Transverse colon (tissue), 4 donors: ENCODE measurements at regions not wholly inside any gene's neighbourhood (a gene's known extent, or its start where the extent isn't known, plus 50 kb on each side); places are given as distances from the start of the nearest gene placed in this dataset.

Source experiments
- EP300 ChIP-seq: sonication (generic); formaldehyde crosslinking; IDR thresholded peaks from one replicate; pipeline ENCODE4 v1.6.1; 2017; ENCODE audit warnings: antibody characterized with exemption, low read depth
- POLR2A ChIP-seq: fragments of 450-650 bp; IDR thresholded peaks from one replicate; pipeline ENCODE4 v1.6.1; 2016; ENCODE audit warnings: antibody characterized with exemption, mild to moderate bottlenecking, moderate library complexity
- POLR2AphosphoS5 ChIP-seq, 3 donors: sonication (generic); formaldehyde crosslinking; IDR thresholded peaks; one replicate each; pipeline ENCODE4 v1.6.1; 2016; ENCODE audit warnings: antibody characterized with exemption in 3 of 3
- TF ChIP-seq, protein P1 (sequence below), 5 experiments: fragments of 200-600 bp in 3 of 5; fragments of 450-650 bp in 2 of 5; sonication (generic) in 3 of 5; IDR thresholded peaks; 1 replicate in 2 of 5; 2 replicates in 3 of 5; pipeline ENCODE4 v1.5.1; 2016 to 2017; ENCODE audit warnings: antibody characterized with exemption in 5 of 5, inconsistent platforms in 3 of 5, mild to moderate bottlenecking in 2 of 5, moderate library complexity in 1 of 5

DNA sequence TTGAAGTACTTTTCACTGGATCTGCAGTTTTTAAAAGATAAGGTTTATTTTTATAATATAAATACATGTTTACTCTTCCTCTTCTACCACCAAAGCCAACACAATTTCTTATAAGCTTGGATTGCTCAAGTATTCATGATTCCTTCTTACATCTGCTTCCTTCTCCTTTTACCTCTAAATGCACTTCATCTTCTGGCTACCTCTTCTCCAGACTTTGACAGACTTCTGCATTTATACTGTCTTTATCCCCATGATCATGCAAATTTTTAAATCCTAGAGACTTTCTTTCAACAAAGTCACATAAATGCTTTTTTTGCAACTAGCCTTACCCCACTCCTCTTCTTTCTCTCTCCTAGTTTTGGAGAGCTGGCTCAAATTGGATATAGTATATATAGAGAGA, 142.9 kb downstream of the TFAP2B start:
- TF ChIP-seq, protein P1, sequence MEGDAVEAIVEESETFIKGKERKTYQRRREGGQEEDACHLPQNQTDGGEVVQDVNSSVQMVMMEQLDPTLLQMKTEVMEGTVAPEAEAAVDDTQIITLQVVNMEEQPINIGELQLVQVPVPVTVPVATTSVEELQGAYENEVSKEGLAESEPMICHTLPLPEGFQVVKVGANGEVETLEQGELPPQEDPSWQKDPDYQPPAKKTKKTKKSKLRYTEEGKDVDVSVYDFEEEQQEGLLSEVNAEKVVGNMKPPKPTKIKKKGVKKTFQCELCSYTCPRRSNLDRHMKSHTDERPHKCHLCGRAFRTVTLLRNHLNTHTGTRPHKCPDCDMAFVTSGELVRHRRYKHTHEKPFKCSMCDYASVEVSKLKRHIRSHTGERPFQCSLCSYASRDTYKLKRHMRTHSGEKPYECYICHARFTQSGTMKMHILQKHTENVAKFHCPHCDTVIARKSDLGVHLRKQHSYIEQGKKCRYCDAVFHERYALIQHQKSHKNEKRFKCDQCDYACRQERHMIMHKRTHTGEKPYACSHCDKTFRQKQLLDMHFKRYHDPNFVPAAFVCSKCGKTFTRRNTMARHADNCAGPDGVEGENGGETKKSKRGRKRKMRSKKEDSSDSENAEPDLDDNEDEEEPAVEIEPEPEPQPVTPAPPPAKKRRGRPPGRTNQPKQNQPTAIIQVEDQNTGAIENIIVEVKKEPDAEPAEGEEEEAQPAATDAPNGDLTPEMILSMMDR (IDR thresholded peaks at IDR 0.05): no peak
- TF ChIP-seq POLR2A (no peak), POLR2AphosphoS5 (IDR thresholded peaks at IDR 0.05) (no peak), EP300 (no peak)
